Endothelial cell of umbilical vein (primary cell): ENCODE measurements at regions not wholly inside any gene's neighbourhood (a gene's known extent, or its start where the extent isn't known, plus 50 kb on each side); places are given as distances from the start of the nearest gene placed in this dataset.

Experiments
- CTCF ChIP-seq, 2 donors: IDR thresholded peaks; 1 replicate in 1 of 2; 2 replicates in 1 of 2; pipeline ENCODE4 v1.5.1; 2011; ENCODE audit warnings: low read length in 2 of 2, mild to moderate bottlenecking in 2 of 2, moderate library complexity in 2 of 2, control low read depth in 1 of 2, inconsistent platforms in 1 of 2, low read depth in 1 of 2; ENCODE audit not compliant: insufficient read depth in 1 of 2; ENCODE audit errors: extremely low read depth in 1 of 2
- EZH2 ChIP-seq: IDR thresholded peaks from 2 replicates; pipeline ENCODE4 v1.6.1; 2012; ENCODE audit warnings: borderline replicate concordance, low read depth, mild to moderate bottlenecking, moderate library complexity, low read length, inconsistent platforms; ENCODE audit not compliant: severe bottlenecking
- FOS ChIP-seq: IDR thresholded peaks from 2 replicates; pipeline ENCODE4 v1.6.1; 2011; ENCODE audit warnings: mild to moderate bottlenecking, low read length, moderate library complexity, borderline replicate concordance; ENCODE audit not compliant: insufficient read depth
- GATA2 ChIP-seq: IDR thresholded peaks from 2 replicates; pipeline ENCODE4 v1.7.0; 2011; ENCODE audit warnings: low read depth, mild to moderate bottlenecking, moderate library complexity, mixed read lengths, low read length; ENCODE audit not compliant: insufficient read length, insufficient read depth
- MYC ChIP-seq: IDR thresholded peaks from one replicate; pipeline ENCODE4 v1.6.1; 2011; ENCODE audit warnings: mild to moderate bottlenecking, low read depth, low read length
- POLR2A ChIP-seq: IDR thresholded peaks from 2 replicates; pipeline ENCODE4 v1.6.1; 2012; ENCODE audit warnings: low read depth, mild to moderate bottlenecking, control low read depth, low read length
- POLR2AphosphoS5 ChIP-seq: IDR thresholded peaks from 2 replicates; pipeline ENCODE4 v1.6.1; 2012; ENCODE audit warnings: low read depth, mild to moderate bottlenecking, control low read depth, low read length, moderate library complexity; ENCODE audit not compliant: insufficient read depth

- TF ChIP-seq CTCF (IDR thresholded peaks at IDR 0.05; ENCODE audit: extremely low read depth in 1 of 2, insufficient read depth in 1 of 2, low read depth in 1 of 2, low read length in 2 of 2) (no peak), POLR2A (no peak), POLR2AphosphoS5 (no peak), EZH2 (no peak), GATA2 (no peak), MYC (no peak), FOS (no peak)
Measured at GRCh38 chr5:68709239-68709638, 384.6 kb upstream of the SLC30A5 start.
